Urinary bladder (tissue), 3 donors: ENCODE measurements at regions not wholly inside any gene's neighbourhood (a gene's known extent, or its start where the extent isn't known, plus 50 kb on each side); places are given as distances from the start of the nearest gene placed in this dataset.

Experiments
- DNase-seq: peaks from one replicate; pipeline ENCODE4 v3.0.0-alpha.2; 2015; ENCODE audit errors: extremely low spot score
- H3K27ac ChIP-seq: one replicate; pipeline ENCODE4 v1.5.1; 2013; ENCODE audit warnings: low read depth, mild to moderate bottlenecking, moderate library complexity
- H3K36me3 ChIP-seq: one replicate; pipeline ENCODE4 v1.6.1; 2013; ENCODE audit warnings: mild to moderate bottlenecking, moderate library complexity; ENCODE audit not compliant: insufficient read depth
- H3K4me1 ChIP-seq: one replicate; pipeline ENCODE4 v1.6.1; 2013; ENCODE audit warnings: mild to moderate bottlenecking, moderate library complexity; ENCODE audit not compliant: insufficient read depth
- H3K4me3 ChIP-seq: one replicate; pipeline ENCODE4 v1.5.1; 2013; ENCODE audit warnings: low read depth, low read length
- WGBS: extraction: QIAGEN DNeasy Blood & Tissue Kit; methylation state at CpG from one replicate; pipeline ENCODE4 v1.1.7; 2013; 5-methylcytosine and 5-hydroxymethylcytosine counted together
- donor health status: healthy with polysubstance abuse.
- donor health status: healthy.

GRCh38 chr7:49513911-49514310 lies 259.5 kb upstream of the VWC2 start:
- H3K36me3 ChIP-seq = no peaks in the 10 kb centered on the region
- no peaks in the 10 kb centered on the region for H3K4me1 ChIP-seq
- DNase-seq = no peak
- 31% methylated on average over 4 of the region's 4 CpGs for WGBS
- no peak overlapping the region for H3K4me3 ChIP-seq
- no peak overlapping the region for H3K27ac ChIP-seq

- no peak overlapping the region for H3K4me3 ChIP-seq
- 30% methylated on average over 1 of the region's 1 CpG for WGBS
- H3K27ac ChIP-seq = no peak overlapping the region
- H3K4me1 ChIP-seq = no peaks in the 10 kb centered on the region
- no peaks in the 10 kb centered on the region for H3K36me3 ChIP-seq
- no peak for DNase-seq
Observed at GRCh38 chr7:49520951-49521350, 252.5 kb upstream of the VWC2 start.

- WGBS = 50% methylated on average over 2 of the region's 2 CpGs
- H3K36me3 ChIP-seq = no peaks in the 10 kb centered on the region
Observed at GRCh38 chr7:49522111-49522510, 251.3 kb upstream of the VWC2 start.

GRCh38 chr7:49523870-49524269 lies 249.6 kb upstream of the VWC2 start:
- no peak for DNase-seq
- 76% methylated on average over 1 of the region's 1 CpG for WGBS
- no peak overlapping the region for H3K4me3 ChIP-seq
- no peaks in the 10 kb centered on the region for H3K4me1 ChIP-seq
- H3K36me3 ChIP-seq = no peaks in the 10 kb centered on the region
- no peak overlapping the region for H3K27ac ChIP-seq

More at GRCh38 chr7:49522111-49522510, 251.3 kb upstream of the VWC2 start:
- H3K4me3 ChIP-seq = no peak overlapping the region
- no peak overlapping the region for H3K27ac ChIP-seq
- no peaks in the 10 kb centered on the region for H3K4me1 ChIP-seq
- DNase-seq = no peak

- H3K4me3 ChIP-seq = no peak overlapping the region
- H3K27ac ChIP-seq = no peak overlapping the region
- H3K36me3 ChIP-seq = no peaks in the 10 kb centered on the region
- WGBS = 78% methylated on average over 1 of the region's 1 CpG
- DNase-seq = no peak
- H3K4me1 ChIP-seq = no peaks in the 10 kb centered on the region
Observed at GRCh38 chr7:49527182-49527581, 246.3 kb upstream of the VWC2 start.

- Histone ChIP-seq H3K36me3 (no peaks in the 10 kb centered on the region), H3K27ac (no peak overlapping the region), H3K4me1 (no peaks in the 10 kb centered on the region), H3K4me3 (no peak overlapping the region)
- no peak for DNase-seq
- WGBS = 34% methylated on average over 1 of the region's 1 CpG
Observed at GRCh38 chr7:49530481-49530880, 243.0 kb upstream of the VWC2 start.

- no peak overlapping the region for H3K4me3 ChIP-seq
- no peak overlapping the region for H3K27ac ChIP-seq
- WGBS = 65% methylated on average over 8 of the region's 8 CpGs
- DNase-seq = no peak
- no peaks in the 10 kb centered on the region for H3K36me3 ChIP-seq
- no peaks in the 10 kb centered on the region for H3K4me1 ChIP-seq
Observed at GRCh38 chr7:49563693-49564378, 209.6 kb upstream of the VWC2 start.

GRCh38 chr7:49564379-49564714 lies 209.1 kb upstream of the VWC2 start:
- WGBS = 94% methylated on average over 2 of the region's 2 CpGs
- Histone ChIP-seq H3K36me3 (no peaks in the 10 kb centered on the region), H3K27ac (no peak overlapping the region), H3K4me1 (no peaks in the 10 kb centered on the region), H3K4me3 (no peak overlapping the region)
- no peak for DNase-seq

GRCh38 chr7:49577576-49577975 lies 195.9 kb upstream of the VWC2 start:
- Histone ChIP-seq H3K27ac (no peak overlapping the region), H3K4me1 (no peaks in the 10 kb centered on the region)
- no peak for DNase-seq

GRCh38 chr7:49579408-49579807 lies 194.0 kb upstream of the VWC2 start:
- WGBS = 85% methylated on average over 13 of the region's 13 CpGs
- DNase-seq = no peak
- Histone ChIP-seq H3K4me1 (no peaks in the 10 kb centered on the region), H3K4me3 (no peak overlapping the region), H3K36me3 (no peaks in the 10 kb centered on the region), H3K27ac (no peak overlapping the region)

More at GRCh38 chr7:49577576-49577975, 195.9 kb upstream of the VWC2 start:
- Histone ChIP-seq H3K4me3 (no peak overlapping the region), H3K36me3 (no peaks in the 10 kb centered on the region)

GRCh38 chr7:49580000-49580399 lies 193.4 kb upstream of the VWC2 start:
- Histone ChIP-seq H3K27ac (no peak overlapping the region), H3K4me3 (no peak overlapping the region), H3K4me1 (no peaks in the 10 kb centered on the region), H3K36me3 (no peaks in the 10 kb centered on the region)
- WGBS = 42% methylated on average over 16 of the region's 16 CpGs
- no peak for DNase-seq

- Histone ChIP-seq H3K27ac (no peak overlapping the region), H3K4me1 (no peaks in the 10 kb centered on the region), H3K4me3 (no peak overlapping the region), H3K36me3 (no peaks in the 10 kb centered on the region)
- 65% methylated on average over 1 of the region's 1 CpG for WGBS
- DNase-seq = no peak
Observed at GRCh38 chr7:49580761-49581160, 192.7 kb upstream of the VWC2 start.

- Histone ChIP-seq H3K4me1 (no peaks in the 10 kb centered on the region), H3K4me3 (no peak overlapping the region), H3K36me3 (no peaks in the 10 kb centered on the region), H3K27ac (no peak overlapping the region)
- 82% methylated on average over 4 of the region's 4 CpGs for whole genome bisulfite sequencing
- DNase-seq = no peak
Observed at GRCh38 chr7:49583440-49583839, 190.0 kb upstream of the VWC2 start.

- Histone ChIP-seq H3K4me1 (no peaks in the 10 kb centered on the region), H3K36me3 (no peaks in the 10 kb centered on the region), H3K4me3 (no peak overlapping the region), H3K27ac (no peak overlapping the region)
- WGBS = 77% methylated on average over 4 of the region's 4 CpGs
- DNase-seq = no peak
Observed at GRCh38 chr7:49596701-49597491, 176.5 kb upstream of the VWC2 start.
